ENCODE measurements at regions not wholly inside any gene's neighbourhood (a gene's known extent, or its start where the extent isn't known, plus 50 kb on each side); places are given as distances from the start of the nearest gene placed in this dataset.

GRCh38 chr1:238252033-238252802 is 361.5 kb upstream of the ZP4 start:
- H3K4me3 ChIP-seq (ENCODE audit: low read length): no peak overlapping the region
- TF ChIP-seq ZNF274 (IDR thresholded peaks at IDR 0.05; ENCODE audit: low read depth, low read length): no peak

- no peak for TF ChIP-seq ZNF274 (IDR thresholded peaks at IDR 0.05; ENCODE audit: low read depth, low read length)
- no peak overlapping the region for H3K4me3 ChIP-seq (ENCODE audit: low read length)
Observed at GRCh38 chr1:238248356-238248755, 357.6 kb upstream of the ZP4 start.

GRCh38 chr1:238242181-238242580 is 351.5 kb upstream of the ZP4 start:
- no peak overlapping the region for H3K4me3 ChIP-seq (ENCODE audit: low read length)
- TF ChIP-seq ZNF274 (IDR thresholded peaks at IDR 0.05; ENCODE audit: low read depth, low read length): no peak

GRCh38 chr1:238241607-238242006 is 350.9 kb upstream of the ZP4 start:
- H3K4me3 ChIP-seq (ENCODE audit: low read length): no peak overlapping the region
- no peak for TF ChIP-seq ZNF274 (IDR thresholded peaks at IDR 0.05; ENCODE audit: low read depth, low read length)

- no peak overlapping the region for H3K4me3 ChIP-seq (ENCODE audit: low read length)
- no peak for TF ChIP-seq ZNF274 (IDR thresholded peaks at IDR 0.05; ENCODE audit: low read depth, low read length)
Observed at GRCh38 chr1:238239343-238239742, 348.6 kb upstream of the ZP4 start.

GRCh38 chr1:238233966-238234365 is 343.2 kb upstream of the ZP4 start:
- TF ChIP-seq ZNF274 (IDR thresholded peaks at IDR 0.05; ENCODE audit: low read depth, low read length): no peak
- no peak overlapping the region for H3K4me3 ChIP-seq (ENCODE audit: low read length)

GRCh38 chr1:238232084-238232710 is 341.5 kb upstream of the ZP4 start:
- TF ChIP-seq ZNF274 (IDR thresholded peaks at IDR 0.05; ENCODE audit: low read depth, low read length): no peak

GRCh38 chr1:238226810-238227209 is 336.1 kb upstream of the ZP4 start:
- no peak overlapping the region for H3K4me3 ChIP-seq (ENCODE audit: low read length)
- no peak for TF ChIP-seq ZNF274 (IDR thresholded peaks at IDR 0.05; ENCODE audit: low read depth, low read length)

More at GRCh38 chr1:238232084-238232710, 341.5 kb upstream of the ZP4 start:
- no peak overlapping the region for H3K4me3 ChIP-seq (ENCODE audit: low read length)

- no peak overlapping the region for H3K4me3 ChIP-seq (ENCODE audit: low read length)
- TF ChIP-seq ZNF274 (IDR thresholded peaks at IDR 0.05; ENCODE audit: low read depth, low read length): no peak
Observed at GRCh38 chr1:238223076-238223640, 332.4 kb upstream of the ZP4 start.

GRCh38 chr1:238221738-238222137 is 331.0 kb upstream of the ZP4 start:
- no peak overlapping the region for H3K4me3 ChIP-seq (ENCODE audit: low read length)
- no peak for TF ChIP-seq ZNF274 (IDR thresholded peaks at IDR 0.05; ENCODE audit: low read depth, low read length)

- no peak for TF ChIP-seq ZNF274 (IDR thresholded peaks at IDR 0.05; ENCODE audit: low read depth, low read length)
- no peak overlapping the region for H3K4me3 ChIP-seq (ENCODE audit: low read length)
Observed at GRCh38 chr1:238214449-238214848, 323.7 kb upstream of the ZP4 start.

GRCh38 chr1:238205045-238205662 is 314.4 kb upstream of the ZP4 start:
- no peak for TF ChIP-seq ZNF274 (IDR thresholded peaks at IDR 0.05; ENCODE audit: low read depth, low read length)
- no peak overlapping the region for H3K4me3 ChIP-seq (ENCODE audit: low read length)

GRCh38 chr1:238201992-238202391 is 311.3 kb upstream of the ZP4 start:
- H3K4me3 ChIP-seq (ENCODE audit: low read length): no peak overlapping the region
- TF ChIP-seq ZNF274 (IDR thresholded peaks at IDR 0.05; ENCODE audit: low read depth, low read length): no peak

GRCh38 chr1:238199325-238199724 is 308.6 kb upstream of the ZP4 start:
- H3K4me3 ChIP-seq (ENCODE audit: low read length): no peak overlapping the region
- no peak for TF ChIP-seq ZNF274 (IDR thresholded peaks at IDR 0.05; ENCODE audit: low read depth, low read length)

GRCh38 chr1:238196516-238196915 is 305.8 kb upstream of the ZP4 start:
- no peak for TF ChIP-seq ZNF274 (IDR thresholded peaks at IDR 0.05; ENCODE audit: low read depth, low read length)
- no peak overlapping the region for H3K4me3 ChIP-seq (ENCODE audit: low read length)
